Activated T-helper 1 cell treated with anti-CD3 and anti-CD28 coated beads, Interleukin-12 subunit alpha, Interleukin-12 subunit beta, Interleukin-2, Interleukin-4 antibody, amounts not matched to agents 30 ng/mL and 10 ng/mL and 1 ng/mL, durations not matched to agents 14 hours and 24 hours and 36 hours (primary cell): ENCODE measurements at regions not wholly inside any gene's neighbourhood (a gene's known extent, or its start where the extent isn't known, plus 50 kb on each side); places are given as distances from the start of the nearest gene placed in this dataset.

Experiments
- DNase-seq: peaks from one replicate; pipeline ENCODE4 v3.0.0; 2021; ENCODE audit warnings: low spot score
- H3K27ac Mint-ChIP-seq: one replicate; pipeline ENCODE4 v1.8.0; 2021; ENCODE audit warnings: mild to moderate bottlenecking, mixed read lengths
- H3K27me3 Mint-ChIP-seq: one replicate; pipeline ENCODE4 v1.8.0; 2022; ENCODE audit warnings: mild to moderate bottlenecking, moderate library complexity, mixed read lengths; ENCODE audit not compliant: insufficient read depth
- H3K36me3 Mint-ChIP-seq: one replicate; pipeline ENCODE4 v1.8.0; 2021; ENCODE audit warnings: low read depth, mixed read lengths
- H3K4me1 Mint-ChIP-seq: one replicate; pipeline ENCODE4 v1.8.0; 2021; ENCODE audit warnings: low read depth, mixed read lengths
- H3K4me3 Mint-ChIP-seq: one replicate; pipeline ENCODE4 v1.8.0; 2021; ENCODE audit warnings: mild to moderate bottlenecking, moderate library complexity, mixed read lengths
- H3K9me3 Mint-ChIP-seq: one replicate; pipeline ENCODE4 v1.8.0; 2021; ENCODE audit warnings: mixed read lengths
- intact Hi-C: fragments of 100-400 bp; cut with micrococcal nuclease; formaldehyde crosslinking; loops from one replicate; pipeline ENCODE4 v1.15.1; 2024

GRCh38 chr16:86322806-86323205 lies 187.5 kb upstream of the FOXF1 start:
- H3K27ac Mint-ChIP-seq, result no peak overlapping the region
- H3K36me3 Mint-ChIP-seq, result no peaks in the 10 kb centered on the region
- H3K9me3 Mint-ChIP-seq, result no peaks in the 10 kb centered on the region
- intact Hi-C loops, result no loop called here
- H3K27me3 Mint-ChIP-seq, result peaks cover 6% of the 10 kb centered on the region
- no peak for DNase-seq
- no peak overlapping the region for H3K4me3 Mint-ChIP-seq
- no peaks in the 10 kb centered on the region for H3K4me1 Mint-ChIP-seq

- no peak overlapping the region for H3K27ac Mint-ChIP-seq
- H3K36me3 Mint-ChIP-seq, result no peaks in the 10 kb centered on the region
- no peak for DNase-seq
- no peaks in the 10 kb centered on the region for H3K4me1 Mint-ChIP-seq
- intact Hi-C loops, result no loop called here
- H3K9me3 Mint-ChIP-seq, result no peaks in the 10 kb centered on the region
- no peak overlapping the region for H3K4me3 Mint-ChIP-seq
- H3K27me3 Mint-ChIP-seq, result peaks cover 9% of the 10 kb centered on the region
Observed at GRCh38 chr16:86324320-86324719, 186.0 kb upstream of the FOXF1 start.

- Mint-ChIP-seq H3K9me3 (no peaks in the 10 kb centered on the region), H3K36me3 (no peaks in the 10 kb centered on the region), H3K27me3 (peaks cover 14% of the 10 kb centered on the region), H3K27ac (no peak overlapping the region), H3K4me3 (no peak overlapping the region), H3K4me1 (no peaks in the 10 kb centered on the region)
- intact Hi-C loops, result no loop called here
- DNase-seq, result no peak
Observed at GRCh38 chr16:86325360-86325759, 185.0 kb upstream of the FOXF1 start.

GRCh38 chr16:86325895-86326294 lies 184.4 kb upstream of the FOXF1 start:
- Mint-ChIP-seq H3K9me3 (no peaks in the 10 kb centered on the region), H3K4me3 (no peak overlapping the region), H3K27ac (no peak overlapping the region), H3K27me3 (peaks cover 14% of the 10 kb centered on the region), H3K36me3 (no peaks in the 10 kb centered on the region), H3K4me1 (no peaks in the 10 kb centered on the region)
- no peak for DNase-seq
- intact Hi-C loops, result no loop called here

- H3K4me3 Mint-ChIP-seq, result no peak overlapping the region
- H3K36me3 Mint-ChIP-seq, result no peaks in the 10 kb centered on the region
- H3K4me1 Mint-ChIP-seq, result no peaks in the 10 kb centered on the region
- intact Hi-C loops, result no loop called here
- no peaks in the 10 kb centered on the region for H3K9me3 Mint-ChIP-seq
- no peak for DNase-seq
- H3K27ac Mint-ChIP-seq, result no peak overlapping the region
- peaks cover 10% of the 10 kb centered on the region for H3K27me3 Mint-ChIP-seq
Observed at GRCh38 chr16:86327321-86327720, 183.0 kb upstream of the FOXF1 start.

- H3K27ac Mint-ChIP-seq, result no peak overlapping the region
- H3K4me3 Mint-ChIP-seq, result no peak overlapping the region
- DNase-seq, result no peak
- H3K27me3 Mint-ChIP-seq, result peaks cover 12% of the 10 kb centered on the region
- H3K36me3 Mint-ChIP-seq, result no peaks in the 10 kb centered on the region
- H3K4me1 Mint-ChIP-seq, result no peaks in the 10 kb centered on the region
- intact Hi-C loops, result no loop called here
- H3K9me3 Mint-ChIP-seq, result no peaks in the 10 kb centered on the region
Observed at GRCh38 chr16:86330906-86331305, 179.4 kb upstream of the FOXF1 start.

- intact Hi-C loops, result no loop called here
- Mint-ChIP-seq H3K27me3 (peaks cover 13% of the 10 kb centered on the region), H3K27ac (no peak overlapping the region), H3K4me3 (no peak overlapping the region), H3K4me1 (no peaks in the 10 kb centered on the region), H3K9me3 (no peaks in the 10 kb centered on the region), H3K36me3 (no peaks in the 10 kb centered on the region)
- no peak for DNase-seq
Observed at GRCh38 chr16:86334079-86334635, 176.2 kb upstream of the FOXF1 start.

GRCh38 chr16:86335266-86336172 lies 174.8 kb upstream of the FOXF1 start:
- Mint-ChIP-seq H3K4me3 (no peak overlapping the region), H3K4me1 (no peaks in the 10 kb centered on the region), H3K27ac (no peak overlapping the region), H3K27me3 (peaks cover 8% of the 10 kb centered on the region), H3K36me3 (no peaks in the 10 kb centered on the region), H3K9me3 (no peaks in the 10 kb centered on the region)
- intact Hi-C loops, result no loop called here
- DNase-seq, result no peak

GRCh38 chr16:86337138-86337537 lies 173.2 kb upstream of the FOXF1 start:
- intact Hi-C loops, result no loop called here
- no peak for DNase-seq
- no peak overlapping the region for H3K4me3 Mint-ChIP-seq
- H3K27ac Mint-ChIP-seq, result no peak overlapping the region
- H3K9me3 Mint-ChIP-seq, result no peaks in the 10 kb centered on the region
- no peaks in the 10 kb centered on the region for H3K4me1 Mint-ChIP-seq
- H3K36me3 Mint-ChIP-seq, result no peaks in the 10 kb centered on the region
- H3K27me3 Mint-ChIP-seq, result peaks cover 9% of the 10 kb centered on the region

GRCh38 chr16:86337581-86338402 lies 172.5 kb upstream of the FOXF1 start:
- Mint-ChIP-seq H3K4me1 (no peaks in the 10 kb centered on the region), H3K27ac (no peak overlapping the region), H3K4me3 (no peak overlapping the region), H3K9me3 (no peaks in the 10 kb centered on the region), H3K27me3 (peaks cover 16% of the 10 kb centered on the region), H3K36me3 (no peaks in the 10 kb centered on the region)
- intact Hi-C loops, result no loop called here
- DNase-seq, result no peak

GRCh38 chr16:86338403-86339115 lies 171.8 kb upstream of the FOXF1 start:
- DNase-seq, result no peak
- intact Hi-C loops, result no loop called here
- H3K27ac Mint-ChIP-seq, result no peak overlapping the region

GRCh38 chr16:86342161-86342834 lies 168.0 kb upstream of the FOXF1 start:
- no peak for DNase-seq
- H3K4me1 Mint-ChIP-seq, result no peaks in the 10 kb centered on the region
- peaks cover 20% of the 10 kb centered on the region for H3K27me3 Mint-ChIP-seq
- no peak overlapping the region for H3K4me3 Mint-ChIP-seq
- H3K9me3 Mint-ChIP-seq, result no peaks in the 10 kb centered on the region
- intact Hi-C loops, result no loop called here
- H3K27ac Mint-ChIP-seq, result no peak overlapping the region
- no peaks in the 10 kb centered on the region for H3K36me3 Mint-ChIP-seq

More at GRCh38 chr16:86338403-86339115, 171.8 kb upstream of the FOXF1 start:
- no peaks in the 10 kb centered on the region for H3K4me1 Mint-ChIP-seq
- H3K4me3 Mint-ChIP-seq, result no peak overlapping the region
- H3K9me3 Mint-ChIP-seq, result no peaks in the 10 kb centered on the region
- peaks cover 19% of the 10 kb centered on the region for H3K27me3 Mint-ChIP-seq
- no peaks in the 10 kb centered on the region for H3K36me3 Mint-ChIP-seq
